SH-SY5Y (cell line): ENCODE measurements at regions not wholly inside any gene's neighbourhood (a gene's known extent, or its start where the extent isn't known, plus 50 kb on each side); places are given as distances from the start of the nearest gene placed in this dataset.

Source experiments
- GATA2 ChIP-seq: IDR thresholded peaks from 2 replicates; pipeline ENCODE4 v1.6.1; 2011; ENCODE audit warnings: mild to moderate bottlenecking, low read depth, low read length
- GATA3 ChIP-seq: IDR thresholded peaks from 2 replicates; pipeline ENCODE4 v1.6.1; 2011; ENCODE audit warnings: low read depth, mild to moderate bottlenecking, low read length, moderate library complexity

- TF ChIP-seq GATA2 (no peak), GATA3 (no peak)
These were observed 158.4 kb upstream of the MEX3C start for GRCh38 chr18:51355841-51356240.

DNA sequence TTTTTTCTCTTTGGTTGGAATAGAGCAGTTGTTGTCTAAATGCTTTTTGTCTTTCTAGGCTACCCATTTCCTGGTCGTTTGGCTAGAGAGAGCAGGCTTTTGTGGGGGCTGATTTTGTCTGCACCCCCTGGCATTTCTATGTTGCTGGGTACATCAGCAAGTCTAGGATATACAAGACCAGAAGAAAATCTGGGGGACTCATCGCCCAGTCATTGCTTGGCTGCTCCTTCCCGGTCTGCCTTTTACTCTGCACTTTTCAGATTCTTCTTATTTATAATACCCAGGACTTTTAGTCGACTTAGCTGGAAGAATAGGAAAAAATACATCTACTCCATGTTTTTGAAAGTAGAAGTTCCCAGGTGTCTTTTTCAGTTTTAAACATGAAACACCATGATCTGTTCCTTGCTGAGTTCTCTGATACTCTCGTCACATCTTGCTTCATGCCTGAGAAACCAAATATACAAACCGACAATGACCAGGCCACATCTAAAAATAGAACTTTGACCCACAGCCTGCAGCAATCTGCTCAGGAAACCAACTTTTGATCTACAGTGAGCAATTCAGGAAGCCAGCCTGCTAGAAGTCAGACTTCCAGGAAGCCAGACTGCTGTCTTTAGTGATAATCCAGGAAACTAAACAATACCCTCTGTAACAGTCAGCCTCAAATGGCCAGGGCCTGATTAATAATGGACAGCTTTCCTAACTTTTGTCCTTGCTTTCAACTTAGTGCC is 163.8 kb upstream of the MEX3C start:
- TF ChIP-seq GATA2 (no peak), GATA3 (no peak)

DNA sequence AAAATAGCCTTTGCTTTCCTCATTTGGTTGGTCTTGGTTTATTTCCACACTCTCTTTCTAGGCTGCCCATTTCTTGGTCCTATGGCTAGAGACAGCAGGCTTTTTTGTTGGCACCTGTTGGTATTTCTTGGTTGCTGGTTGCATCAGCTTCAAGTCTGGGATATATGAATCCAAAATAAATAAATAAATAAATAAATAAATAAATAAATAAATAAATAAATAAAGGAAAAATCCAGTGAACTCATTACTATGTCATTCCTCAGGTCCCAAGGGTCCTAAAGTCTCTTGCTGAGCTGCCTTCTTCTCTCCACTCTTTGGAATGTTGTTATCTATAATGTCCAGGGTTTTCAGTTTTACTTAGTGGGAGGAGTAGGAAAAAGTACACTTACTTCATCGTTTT is 165.9 kb upstream of the MEX3C start:
- TF ChIP-seq GATA3, result no peak
- TF ChIP-seq GATA2, result no peak

DNA sequence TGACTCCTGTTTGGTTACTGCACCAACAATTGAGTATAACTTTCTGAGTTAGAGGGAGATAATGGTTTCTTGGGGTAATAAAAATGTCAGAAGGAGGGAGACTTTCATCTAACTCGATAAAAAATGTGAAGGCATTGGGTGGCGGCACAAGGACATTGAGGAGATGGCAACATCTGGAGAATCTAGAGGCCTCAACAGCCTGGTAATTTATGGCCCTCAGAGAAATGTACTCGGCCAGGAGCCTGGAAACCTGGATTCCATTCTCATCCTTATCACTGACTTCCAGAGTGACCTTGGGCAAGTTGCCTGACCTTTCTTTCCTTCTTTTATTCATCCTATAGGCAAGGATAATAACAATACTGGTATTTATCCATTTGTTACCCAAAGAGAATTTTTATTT is 173.5 kb upstream of the MEX3C start:
- TF ChIP-seq GATA2 (no peak), GATA3 (no peak)

GRCh38 chr18:51371929-51372328 is 174.4 kb upstream of the MEX3C start:
- no peak for TF ChIP-seq GATA3
- TF ChIP-seq GATA2, result no peak

DNA sequence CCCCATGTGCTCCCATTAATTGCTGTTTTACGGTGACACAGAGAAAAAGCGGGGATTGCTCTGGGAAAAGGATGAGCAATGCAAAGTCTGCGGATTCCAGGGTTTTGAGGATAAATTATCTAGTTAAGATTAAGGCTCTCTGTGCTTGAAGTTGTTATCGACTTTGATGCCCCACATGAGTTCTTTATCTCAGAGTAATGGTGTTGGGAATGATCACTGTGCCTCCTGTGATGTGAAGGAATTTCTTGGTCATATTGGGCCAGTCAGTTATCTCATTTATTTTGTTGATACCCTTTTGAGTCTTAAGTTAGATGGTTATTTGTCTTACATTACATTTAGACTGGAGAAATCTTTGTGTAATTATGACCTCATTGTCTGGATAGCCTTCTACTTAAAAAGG is 184.6 kb upstream of the MEX3C start:
- TF ChIP-seq GATA2, result no peak
- no peak for TF ChIP-seq GATA3

GRCh38 chr18:51383116-51383515 is 185.6 kb upstream of the MEX3C start:
- no peak for TF ChIP-seq GATA3
- no peak for TF ChIP-seq GATA2

DNA sequence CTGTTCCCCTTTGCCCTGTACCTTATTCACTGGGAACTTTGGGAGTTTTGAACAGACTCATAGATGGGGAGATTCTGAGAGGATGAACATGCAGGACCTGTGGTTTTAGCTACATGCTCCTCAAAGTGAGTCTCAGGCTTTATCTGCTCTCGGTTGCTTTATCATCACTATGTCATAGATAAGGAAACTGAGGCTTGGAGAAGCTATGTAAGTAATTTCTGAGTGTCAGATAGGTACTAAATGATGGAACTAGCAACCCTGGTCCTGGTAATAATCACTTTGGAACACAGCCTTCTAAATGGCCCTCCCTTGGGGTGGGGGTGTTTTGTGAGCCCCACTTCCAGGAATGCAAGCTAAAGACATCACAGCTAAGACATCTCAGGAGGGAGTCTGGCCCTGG is 186.2 kb upstream of the MEX3C start:
- no peak for TF ChIP-seq GATA2
- TF ChIP-seq GATA3, result no peak

DNA sequence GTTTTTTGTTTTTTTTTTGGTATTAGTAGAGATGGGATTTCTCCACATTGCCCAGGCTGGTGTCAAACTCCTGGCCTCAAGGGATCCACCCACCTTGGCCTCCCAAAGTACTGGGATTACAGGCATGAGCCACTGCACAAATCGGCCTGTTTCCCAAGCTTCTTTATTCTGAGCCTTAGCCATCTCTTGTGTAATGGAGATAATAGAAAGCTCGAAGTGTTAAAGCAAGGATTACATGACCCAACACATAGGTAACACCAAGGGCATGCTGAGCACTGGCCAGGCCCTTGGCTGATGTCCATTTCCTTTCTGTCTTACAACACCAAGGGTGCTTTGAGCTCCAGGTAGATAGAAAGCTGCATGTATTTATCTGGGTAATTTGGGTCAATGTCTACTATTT is 187.8 kb upstream of the MEX3C start:
- TF ChIP-seq GATA2 (no peak), GATA3 (no peak)

DNA sequence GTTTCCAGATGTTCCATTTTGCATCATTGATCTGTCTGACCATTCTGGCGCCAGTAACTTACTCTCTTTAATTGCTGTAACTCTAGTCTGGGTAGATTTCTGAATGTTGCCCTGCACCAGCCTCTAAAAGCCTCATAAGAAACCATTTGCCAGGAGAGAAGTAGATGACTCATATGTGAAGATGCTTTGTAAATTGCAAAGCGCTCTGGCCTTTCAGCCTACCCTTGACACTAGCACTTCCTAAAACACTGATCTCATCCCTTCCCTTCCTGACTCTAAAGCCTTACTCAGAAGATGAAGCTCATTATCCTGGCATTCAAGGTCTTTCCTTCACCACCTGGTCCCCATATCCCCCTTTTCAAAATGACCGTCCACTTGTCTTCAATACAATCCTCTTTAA is 193.2 kb upstream of the MEX3C start:
- TF ChIP-seq GATA3 (no peak), GATA2 (no peak)

DNA sequence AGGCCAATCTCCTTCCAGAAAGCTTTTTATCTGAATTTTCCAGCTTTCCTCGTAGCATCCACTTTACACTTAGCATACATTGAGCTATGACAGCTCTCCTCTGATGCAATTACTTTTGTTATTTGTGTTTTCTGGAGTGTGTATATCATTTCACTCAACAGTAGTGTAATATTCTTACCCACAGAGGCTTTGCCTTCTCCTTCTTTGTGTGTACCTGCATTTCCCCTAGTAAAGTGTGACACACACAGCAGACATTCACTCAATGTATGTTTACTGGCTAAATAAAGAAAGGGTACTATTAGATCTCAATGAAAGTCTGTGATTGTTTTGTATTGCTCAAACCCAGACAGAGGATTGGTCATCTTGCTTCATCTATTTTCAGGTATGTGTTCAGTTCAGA is 193.7 kb upstream of the MEX3C start:
- TF ChIP-seq GATA3 (no peak), GATA2 (no peak)

DNA sequence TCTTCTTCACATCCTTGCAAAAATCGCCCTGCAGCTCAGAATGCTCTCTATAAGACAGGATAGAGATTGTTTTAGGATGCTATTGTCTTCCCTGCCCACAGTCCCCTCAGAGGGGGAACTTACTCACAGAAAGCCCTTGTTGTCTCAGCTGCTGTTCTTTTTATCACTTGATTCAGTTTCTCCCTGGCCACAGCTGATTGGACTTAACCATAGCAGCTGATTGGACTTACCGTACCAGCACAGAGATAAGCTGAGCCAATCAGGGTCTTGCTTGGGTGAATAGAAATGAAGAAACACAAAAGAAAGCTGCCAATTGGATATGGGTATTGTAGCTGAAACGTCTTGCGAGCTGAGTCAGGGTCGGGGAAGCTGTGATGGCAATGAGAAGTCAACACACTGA is 194.2 kb upstream of the MEX3C start:
- TF ChIP-seq GATA3 (no peak), GATA2 (no peak)

DNA sequence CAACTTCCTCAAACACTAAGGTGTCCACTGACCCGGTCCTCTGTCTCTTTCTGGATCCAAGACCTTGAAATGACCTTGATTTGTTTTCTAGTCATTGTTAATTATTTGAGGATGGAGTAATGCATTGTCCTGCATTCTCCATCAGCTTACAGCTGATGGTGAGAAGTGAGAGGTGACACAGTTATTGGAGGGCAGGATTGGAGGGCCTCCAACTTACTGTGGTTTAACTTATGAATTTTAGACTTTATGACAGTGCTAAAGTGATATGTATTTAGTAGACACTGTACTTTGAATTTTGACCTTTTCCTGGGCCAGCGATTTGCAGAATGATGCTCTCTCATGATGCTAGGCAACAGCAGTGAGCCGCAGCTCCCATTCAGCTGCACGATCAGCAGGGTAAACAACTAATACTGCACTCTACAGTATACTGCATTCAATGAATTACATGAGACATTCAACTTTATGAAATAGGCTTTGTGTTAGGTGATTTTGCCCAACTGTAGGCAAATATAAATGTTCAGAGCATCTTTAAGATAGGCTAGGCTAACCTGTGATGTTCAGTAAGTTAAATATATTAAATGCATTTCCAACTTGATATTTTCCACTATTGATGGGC is 200.0 kb upstream of the MEX3C start:
- no peak for TF ChIP-seq GATA3
- no peak for TF ChIP-seq GATA2

DNA sequence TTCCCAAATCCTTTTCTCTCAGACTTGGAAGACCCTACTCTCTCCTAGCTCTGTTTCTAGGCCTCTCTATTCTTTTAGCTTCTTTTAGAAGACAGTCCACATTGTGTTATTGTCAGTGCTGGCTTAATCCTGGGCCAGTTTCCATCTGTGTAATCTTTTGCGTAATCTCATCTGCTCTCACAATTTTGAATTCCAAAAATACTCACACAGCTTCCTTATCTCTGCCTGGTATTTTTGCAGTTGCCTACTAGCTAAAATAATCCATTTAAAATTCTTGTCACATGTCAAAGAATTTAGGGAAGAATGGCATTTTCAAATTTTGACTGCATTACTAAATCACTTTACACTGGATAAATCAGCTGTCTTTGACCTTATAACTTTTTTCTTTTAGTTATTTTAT is 200.6 kb upstream of the MEX3C start:
- no peak; the same call in 1 of the 2 replicates for TF ChIP-seq GATA2
- no peak for TF ChIP-seq GATA3

DNA sequence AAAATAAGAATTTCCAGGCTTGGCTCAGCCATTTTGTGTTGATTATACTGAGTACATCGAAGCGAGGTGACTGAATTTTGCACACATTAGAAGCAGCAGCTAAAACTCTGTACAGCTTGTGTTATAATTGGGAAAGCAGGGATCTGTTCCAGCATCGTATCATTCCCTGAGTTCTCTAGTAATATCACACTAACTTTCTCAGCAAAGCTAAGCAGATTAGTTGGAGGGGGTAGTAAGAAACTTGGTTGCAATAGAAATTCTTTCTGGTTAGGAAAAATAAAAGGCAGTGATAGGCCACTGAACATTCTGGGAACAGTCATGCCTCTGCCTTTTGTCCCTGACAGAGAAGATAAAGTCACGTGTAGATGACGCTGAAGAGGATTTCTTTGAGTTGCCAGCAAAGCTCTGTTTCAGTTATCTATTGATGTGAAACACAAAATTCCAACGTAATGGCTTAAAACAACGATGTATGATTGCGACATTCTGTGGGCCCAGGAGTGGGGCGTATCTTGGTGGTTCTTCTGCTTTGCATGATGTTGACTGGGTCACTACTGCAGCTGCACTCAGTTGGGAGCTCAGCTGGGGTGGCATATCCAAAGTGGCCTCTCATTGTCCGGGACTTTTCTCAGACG is 202.1 kb upstream of the MEX3C start:
- TF ChIP-seq GATA2, result no peak
- TF ChIP-seq GATA3, result no peak
